IMR-90 (cell line): ENCODE measurements at regions not wholly inside any gene's neighbourhood (a gene's known extent, or its start where the extent isn't known, plus 50 kb on each side); places are given as distances from the start of the nearest gene placed in this dataset.

ENCODE experiments used
- ATAC-seq: fragments of 200-7000 bp; cut with Tn5 transposase; 2 replicates; pipeline ENCODE4 v1.9.1; 2020; ENCODE audit warnings: low read depth, mild to moderate bottlenecking, moderate library complexity
- BruUV-seq: library from RNA; stranded (reverse); fragments of 400-500 nt; replicated peaks from 2 replicates; lab custom pipeline; 2021; lab: Mats Ljungman, UMichigan
- CTCF ChIA-PET: fragments of 300-600 bp; formaldehyde crosslinking; extraction: SDS; loops from one replicate; lab custom pipeline; 2021; ENCODE audit warnings: antibody characterized with exemption; lab: Yijun Ruan, JAX
- POLR2A ChIA-PET: fragments of 300-600 bp; sonication (Branson Sonifier 250); formaldehyde crosslinking; loops from one replicate; lab custom pipeline; 2022; ENCODE audit warnings: antibody characterized with exemption; ENCODE audit not compliant: unreplicated experiment; lab: Charles Lee
- DNase-seq: peaks from one replicate; pipeline ENCODE4 v3.0.0; 2013
- H2AFZ ChIP-seq: replicated peaks from 2 replicates; pipeline ENCODE3; 2013; ENCODE audit warnings: low read length, mild to moderate bottlenecking; ENCODE audit not compliant: poor library complexity
- H2AK5ac ChIP-seq: 2 replicates; pipeline ENCODE4 v1.6.1; 2013; ENCODE audit warnings: low read depth, low read length, inconsistent platforms
- H2AK9ac ChIP-seq: replicated peaks from 2 replicates; pipeline ENCODE3; 2013; ENCODE audit warnings: mild to moderate bottlenecking, low read depth, low read length, moderate library complexity; ENCODE audit not compliant: poor library complexity
- H2BK120ac ChIP-seq: 2 replicates; pipeline ENCODE4 v1.6.1; 2013; ENCODE audit warnings: low read depth, low read length, inconsistent platforms
- H2BK15ac ChIP-seq: 3 replicates; pipeline ENCODE4 v1.6.1; 2013; ENCODE audit warnings: low read depth, low read length, inconsistent platforms
- H2BK20ac ChIP-seq: 2 replicates; pipeline ENCODE4 v1.6.1; 2013; ENCODE audit warnings: low read depth, mild to moderate bottlenecking, inconsistent platforms, low read length, moderate library complexity
- H2BK5ac ChIP-seq: 2 replicates; pipeline ENCODE4 v1.6.1; 2013; ENCODE audit warnings: mild to moderate bottlenecking, low read depth, low read length, inconsistent platforms; ENCODE audit not compliant: poor library complexity, severe bottlenecking
- H3K14ac ChIP-seq: replicated peaks from 2 replicates; pipeline ENCODE4 v1.6.1; 2013; ENCODE audit warnings: low read depth, low read length, inconsistent platforms
- H3K18ac ChIP-seq: 2 replicates; pipeline ENCODE4 v1.6.1; 2013; ENCODE audit warnings: low read depth, low read length, control low read depth
- H3K23ac ChIP-seq: 2 replicates; pipeline ENCODE4 v1.6.1; 2013; ENCODE audit warnings: low read depth, low read length, inconsistent platforms
- H3K27ac ChIP-seq: 2 replicates; pipeline ENCODE4 v1.5.1; 2013; ENCODE audit warnings: mild to moderate bottlenecking, control low read depth, low read length; ENCODE audit not compliant: insufficient read depth
- H3K27me3 ChIP-seq: 2 replicates; pipeline ENCODE4 v1.6.1; 2013; ENCODE audit warnings: low read length; ENCODE audit not compliant: control insufficient read depth, insufficient read depth
- H3K36me3 ChIP-seq: 2 replicates; pipeline ENCODE4 v1.6.1; 2013; ENCODE audit warnings: low read length, mixed read lengths; ENCODE audit not compliant: control insufficient read depth, insufficient read depth
- H3K4ac ChIP-seq: 2 replicates; pipeline ENCODE4 v1.6.1; 2013; ENCODE audit warnings: low read depth, low read length, inconsistent platforms
- H3K4me1 ChIP-seq: 2 replicates; pipeline ENCODE4 v1.6.1; 2013; ENCODE audit warnings: low read length, mixed read lengths; ENCODE audit not compliant: control insufficient read depth, insufficient read depth
- H3K4me2 ChIP-seq: 2 replicates; pipeline ENCODE4 v1.6.1; 2013; ENCODE audit warnings: low read depth, mild to moderate bottlenecking, control low read depth, low read length, moderate library complexity
- H3K4me3 ChIP-seq: 2 replicates; pipeline ENCODE4 v1.5.1; 2013; ENCODE audit warnings: low read depth, mild to moderate bottlenecking, control low read depth, low read length, moderate library complexity; ENCODE audit not compliant: insufficient read depth
- H3K56ac ChIP-seq: 2 replicates; pipeline ENCODE4 v1.6.1; 2013; ENCODE audit warnings: low read length, inconsistent platforms; ENCODE audit not compliant: insufficient read depth; ENCODE audit errors: extremely low read depth
- H3K79me1 ChIP-seq, 2 experiments: 2 replicates each; pipeline ENCODE4 v1.6.1; 2013; ENCODE audit warnings: low read length in 2 of 2, inconsistent platforms in 1 of 2, low read depth in 1 of 2
- H3K9ac ChIP-seq: 2 replicates; pipeline ENCODE4 v1.6.1; 2013; ENCODE audit warnings: low read depth, low read length, control low read depth
- H3K9me1 ChIP-seq: 2 replicates; pipeline ENCODE4 v1.6.1; 2013; ENCODE audit warnings: low read length, inconsistent platforms; ENCODE audit not compliant: insufficient read depth
- H3K9me3 ChIP-seq: 2 replicates; pipeline ENCODE4 v1.6.1; 2013; ENCODE audit warnings: low read length; ENCODE audit not compliant: control insufficient read depth, insufficient read depth
- H4K20me1 ChIP-seq: 2 replicates; pipeline ENCODE4 v1.6.1; 2013; ENCODE audit warnings: low read length, inconsistent platforms; ENCODE audit not compliant: insufficient read depth
- H4K5ac ChIP-seq: 2 replicates; pipeline ENCODE4 v1.6.1; 2013; ENCODE audit warnings: mild to moderate bottlenecking, low read depth, low read length, control low read depth
- H4K8ac ChIP-seq, 2 experiments: 2 replicates each; pipeline ENCODE4 v1.6.1; 2013; ENCODE audit warnings: low read depth in 2 of 2, low read length in 2 of 2, control low read depth in 1 of 2, inconsistent platforms in 1 of 2
- H4K91ac ChIP-seq: 2 replicates; pipeline ENCODE4 v1.6.1; 2013; ENCODE audit warnings: low read depth, low read length, inconsistent platforms; ENCODE audit not compliant: insufficient read depth
- BHLHE40 ChIP-seq: fragments of 150-350 bp; IDR thresholded peaks from 2 replicates; pipeline ENCODE4 v1.6.1; 2016; ENCODE audit warnings: mild to moderate bottlenecking, low read depth, low read length
- MAFK ChIP-seq: IDR thresholded peaks from 2 replicates; pipeline ENCODE4 v1.6.1; 2012; ENCODE audit warnings: low read depth, low read length, improper control_type of control experiment
- WGBS, 2 experiments: methylation state at CpG; one replicate each; pipeline versions ENCODE4 v1.1.5 to v1.1.7; 2013; ENCODE audit warnings: missing lambda C conversion rate in 2 of 2; ENCODE audit not compliant: insufficient read length in 1 of 2; ENCODE audit errors: extremely low coverage in 2 of 2; 5-methylcytosine and 5-hydroxymethylcytosine counted together
- dilution Hi-C: fragments of 300-500 bp; cut with HindIII; formaldehyde crosslinking; loops from one replicate; pipeline ENCODE4 v1.14.3; 2018; ENCODE audit warnings: low sequenced_read_pairs; ENCODE audit not compliant: unreplicated experiment
- in situ Hi-C: fragments of 300-500 bp; cut with MboI; formaldehyde crosslinking; loops from 3 replicates; pipeline ENCODE4 v1.14.3; 2019; ENCODE audit warnings: low sequenced_read_pairs, inconsistent platforms, mixed read lengths
- intact Hi-C: fragments of 100-400 bp; cut with micrococcal nuclease; formaldehyde crosslinking; loops from 2 replicates; pipeline ENCODE4 v1.10.0; 2022

DNA sequence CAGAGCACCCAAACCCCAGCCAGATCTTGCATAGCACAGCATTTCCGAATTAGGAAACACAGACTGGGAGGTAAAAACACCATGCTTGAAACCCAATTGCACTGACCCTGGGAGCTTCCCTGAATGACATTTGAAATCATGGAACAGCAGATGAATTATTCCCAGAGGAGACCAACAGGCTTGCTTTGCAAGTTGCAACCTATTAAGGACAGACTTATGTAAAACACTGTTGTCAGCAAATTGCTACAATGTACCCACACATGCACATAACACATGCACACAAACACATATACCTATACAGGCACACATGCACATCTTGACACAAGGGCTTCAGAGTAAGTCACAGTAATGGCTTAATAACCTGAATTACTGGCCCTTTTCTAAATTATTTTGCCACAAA, 984.8 kb downstream of the DNAH5 start:
- no TSS peak for BruUV-seq
- Histone ChIP-seq H2AFZ (no peak overlapping the region), H3K4me1 (no peaks in the 10 kb centered on the region), H3K9ac (no peak overlapping the region), H2BK5ac (no peak overlapping the region), H3K27ac (no peak overlapping the region), H4K91ac (no peak overlapping the region), H3K9me3 (no peaks in the 10 kb centered on the region), H3K14ac (no peak overlapping the region), H2BK15ac (no peak overlapping the region), H3K56ac (no peak overlapping the region), H3K4me2 (no peak overlapping the region), H2AK5ac (no peak overlapping the region), H3K27me3 (no peaks in the 10 kb centered on the region), H2BK20ac (no peak overlapping the region), H3K23ac (no peak overlapping the region), H2AK9ac (no peak overlapping the region), H3K4me3 (no peak overlapping the region), H4K5ac (no peak overlapping the region), H3K79me1 (no peaks in the 10 kb centered on the region), H2BK120ac (no peak overlapping the region), H3K9me1 (no peaks in the 10 kb centered on the region), H3K4ac (no peak overlapping the region), H4K20me1 (no peaks in the 10 kb centered on the region), H3K18ac (no peak overlapping the region), H4K8ac (no peak overlapping the region), H3K36me3 (no peaks in the 10 kb centered on the region)
- in situ Hi-C loops (no loop called here), intact Hi-C loops (no loop called here), dilution Hi-C loops (no loop called here)
- CTCF ChIA-PET = no interaction called here
- POLR2A ChIA-PET = no interaction called here
- no CpG with 5 or more reads among the region's 1 CpG for WGBS, 2 experiments
- no peak for ATAC-seq
- TF ChIP-seq BHLHE40 (no peak), MAFK (peak; percentile 75)
- no peak for DNase-seq
